NCI-H460 (cell line): ENCODE measurements at regions not wholly inside any gene's neighbourhood (a gene's known extent, or its start where the extent isn't known, plus 50 kb on each side); places are given as distances from the start of the nearest gene placed in this dataset.

Experiments
- DNase-seq: peaks from one replicate; pipeline ENCODE4 v3.0.0-alpha.2; 2016; ENCODE audit warnings: low read depth; ENCODE audit errors: extremely low read depth

DNA sequence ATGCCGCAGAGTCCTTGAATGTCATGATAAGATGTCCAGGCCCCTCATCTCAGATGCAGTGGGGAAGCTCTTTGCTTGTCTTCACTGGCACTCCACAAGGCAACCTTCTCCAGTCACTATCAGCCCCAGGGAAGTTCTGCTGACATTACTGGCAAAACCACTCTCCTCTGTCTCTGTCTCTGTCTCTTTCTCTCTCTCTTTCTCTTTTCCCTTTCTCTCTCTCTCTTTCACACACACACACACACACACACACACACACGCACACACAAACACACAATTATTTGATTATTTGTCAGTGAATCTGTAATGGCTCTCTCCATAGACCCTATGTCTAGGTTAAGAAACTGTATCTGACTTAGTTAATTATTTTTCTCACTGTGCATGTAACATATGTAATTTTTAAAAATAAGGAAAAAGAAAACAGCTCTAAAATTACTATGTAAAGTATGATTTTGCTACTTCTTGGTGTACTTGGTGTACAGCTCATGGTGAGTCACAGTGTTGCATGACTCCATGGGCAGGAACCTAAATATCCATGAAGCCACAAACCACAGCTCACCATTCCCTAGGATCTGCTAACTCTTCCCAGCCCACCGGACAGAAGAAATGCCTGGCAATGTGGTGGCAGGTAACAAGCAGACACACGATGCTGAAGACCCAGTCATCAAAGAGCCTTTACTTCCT, 594.9 kb upstream of the ID2 start:
- peak; percentile 29 for DNase-seq

DNA sequence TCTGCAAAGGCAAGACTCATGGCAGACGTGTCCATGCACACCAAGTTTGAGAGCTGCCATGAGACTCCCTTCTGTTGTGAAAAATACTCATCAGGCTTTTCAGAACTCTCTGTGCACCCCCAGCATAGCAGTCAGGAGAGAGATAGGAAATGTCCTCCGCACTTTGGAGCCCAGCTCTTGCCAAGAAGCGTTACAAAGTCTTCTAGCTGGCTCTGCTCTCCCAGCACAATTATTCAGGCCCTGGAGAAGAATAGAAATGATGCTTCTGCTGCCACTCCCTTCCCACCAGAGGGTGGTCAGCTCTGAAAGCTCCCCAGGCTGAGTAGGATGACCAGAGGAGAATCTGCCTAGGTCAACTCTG, 594.4 kb upstream of the ID2 start:
- no peak for DNase-seq

DNA sequence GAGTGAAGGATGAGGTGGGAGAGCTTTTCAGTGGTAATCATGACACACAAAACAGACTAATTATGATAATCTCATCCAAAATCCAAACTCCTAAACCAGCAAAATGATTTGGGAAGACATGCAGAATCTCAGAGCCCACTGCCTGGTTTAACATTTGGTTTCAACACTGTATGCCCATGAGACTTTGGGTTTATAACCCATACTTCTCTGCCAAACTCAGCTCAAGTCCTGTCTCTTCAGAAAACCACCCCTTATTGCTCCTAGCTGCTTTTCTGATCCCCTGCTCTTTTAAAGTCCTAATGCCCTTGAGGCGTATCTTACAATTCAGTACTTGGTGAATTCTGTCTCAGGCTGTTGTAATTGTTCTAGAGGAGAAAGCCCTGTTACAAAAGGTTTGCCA, 593.0 kb upstream of the ID2 start:
- no peak for DNase-seq

DNA sequence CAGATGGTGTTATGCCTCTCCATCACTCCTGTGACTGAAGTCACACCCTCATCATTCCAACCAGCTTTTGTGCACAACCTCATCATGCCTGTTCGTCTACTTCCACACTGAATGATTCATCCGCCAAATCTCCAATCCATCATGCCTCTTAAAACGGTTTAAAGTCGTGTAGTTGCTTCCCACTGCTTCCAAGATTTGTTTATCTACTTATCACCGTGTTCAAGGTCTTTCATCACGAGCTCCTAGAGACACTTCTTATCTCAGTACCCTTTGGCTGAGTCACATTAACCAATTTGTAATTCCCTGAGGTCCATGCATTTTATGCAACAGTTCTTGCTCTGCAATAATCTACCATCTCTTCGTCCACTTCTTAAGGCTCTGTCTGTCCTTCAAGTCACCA, 592.3 kb upstream of the ID2 start:
- DNase-seq: no peak

DNA sequence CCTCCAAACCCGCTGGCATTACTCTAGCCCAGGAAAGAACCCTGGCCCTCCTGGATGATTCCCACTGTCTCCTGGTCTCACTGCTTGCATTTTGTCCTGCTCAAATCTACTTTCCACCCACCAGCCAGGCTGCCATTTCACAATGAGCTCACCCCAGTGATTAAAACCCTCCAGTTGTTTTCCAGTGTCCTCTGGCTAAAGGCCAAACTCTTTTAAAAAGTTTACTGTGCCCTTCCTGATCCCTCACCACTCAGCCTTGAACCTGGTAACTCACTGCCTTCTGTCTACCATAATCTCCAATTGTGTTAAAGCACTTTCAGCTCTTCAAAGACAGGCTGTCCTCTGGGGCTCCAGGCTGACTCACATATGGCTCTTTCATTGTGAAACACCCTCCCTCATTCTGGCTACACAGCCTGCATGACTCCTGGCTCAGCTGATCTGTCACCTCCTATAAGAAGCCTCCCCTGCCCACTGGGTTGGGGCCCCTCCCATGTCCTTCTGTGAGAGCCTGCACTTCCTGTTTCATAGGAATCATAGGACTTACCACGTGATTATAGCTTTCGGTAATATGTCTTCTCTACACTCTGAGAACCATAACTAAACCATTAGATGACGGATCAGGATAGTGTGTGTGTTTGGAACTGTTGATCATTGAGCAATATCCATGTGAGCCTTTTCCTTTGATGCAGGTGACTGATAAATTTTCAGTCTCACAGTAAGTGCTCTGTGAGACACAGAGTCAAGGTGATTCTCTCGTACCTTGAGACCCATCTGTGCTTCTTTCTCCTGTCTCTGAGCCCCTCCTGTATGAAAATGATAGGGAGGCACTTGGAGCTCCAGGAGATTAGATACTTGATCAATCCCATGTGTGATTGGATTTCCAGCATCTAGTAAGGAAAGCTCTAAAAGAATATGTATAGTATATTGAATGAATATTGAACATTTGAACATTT, 590.8 kb upstream of the ID2 start:
- DNase-seq: peak; percentile 43

DNA sequence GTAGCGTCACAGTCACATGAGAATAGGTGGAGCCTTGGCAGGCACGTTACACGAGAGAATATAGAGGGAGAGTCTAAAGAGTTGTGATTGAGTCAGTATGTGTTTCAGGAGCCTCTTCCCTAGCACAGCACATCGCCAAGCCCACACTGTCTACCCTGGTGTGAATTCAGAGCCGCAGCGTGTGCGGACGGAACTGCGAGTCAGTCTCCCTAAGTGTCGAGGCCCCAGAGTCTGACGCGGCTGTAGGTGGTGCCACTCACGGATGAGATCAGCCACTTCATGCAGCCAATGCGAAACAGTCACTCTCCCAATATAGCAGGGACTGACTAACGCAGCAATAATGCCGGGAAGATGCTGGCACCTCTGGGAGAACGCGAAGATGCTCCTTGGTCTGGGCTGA, 587.3 kb upstream of the ID2 start:
- no peak for DNase-seq

DNA sequence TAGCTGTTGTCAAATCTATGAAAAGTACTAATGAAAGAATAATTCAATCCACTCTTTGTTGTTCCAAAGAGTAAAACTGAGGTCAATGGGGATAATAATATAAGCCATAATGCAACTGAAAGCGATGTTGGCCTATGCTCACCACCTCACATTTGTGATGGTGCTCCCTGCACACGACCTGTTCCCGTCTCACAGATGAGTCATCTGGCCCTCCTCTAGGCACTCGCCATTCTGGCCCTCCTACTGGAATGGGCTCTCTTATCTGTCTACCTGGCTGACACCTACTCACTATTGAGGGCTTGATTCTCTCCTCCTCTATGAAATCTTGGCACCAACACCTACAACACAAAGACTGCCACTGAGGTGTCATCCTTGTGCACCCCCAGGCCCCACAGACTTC, 585.9 kb upstream of the ID2 start:
- DNase-seq: no peak

DNA sequence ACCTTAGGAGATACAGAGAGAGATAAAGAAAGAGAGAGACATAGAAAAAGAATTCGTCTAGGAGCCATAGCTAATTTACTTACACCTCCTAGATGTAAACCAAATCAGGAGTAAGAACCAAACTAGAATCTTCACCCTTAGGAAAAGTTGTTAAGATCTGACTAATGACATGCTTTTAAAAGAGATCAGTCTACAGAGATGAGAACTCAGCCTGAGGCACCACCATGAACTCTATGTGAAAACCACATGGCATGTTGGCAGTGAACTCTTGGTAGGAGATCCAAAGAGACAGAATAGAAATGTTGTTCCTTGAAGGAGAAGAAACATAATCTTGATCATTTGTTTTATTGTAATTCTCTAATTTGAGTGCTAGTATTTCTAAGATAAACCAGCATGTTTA, 585.4 kb upstream of the ID2 start:
- no peak for DNase-seq

DNA sequence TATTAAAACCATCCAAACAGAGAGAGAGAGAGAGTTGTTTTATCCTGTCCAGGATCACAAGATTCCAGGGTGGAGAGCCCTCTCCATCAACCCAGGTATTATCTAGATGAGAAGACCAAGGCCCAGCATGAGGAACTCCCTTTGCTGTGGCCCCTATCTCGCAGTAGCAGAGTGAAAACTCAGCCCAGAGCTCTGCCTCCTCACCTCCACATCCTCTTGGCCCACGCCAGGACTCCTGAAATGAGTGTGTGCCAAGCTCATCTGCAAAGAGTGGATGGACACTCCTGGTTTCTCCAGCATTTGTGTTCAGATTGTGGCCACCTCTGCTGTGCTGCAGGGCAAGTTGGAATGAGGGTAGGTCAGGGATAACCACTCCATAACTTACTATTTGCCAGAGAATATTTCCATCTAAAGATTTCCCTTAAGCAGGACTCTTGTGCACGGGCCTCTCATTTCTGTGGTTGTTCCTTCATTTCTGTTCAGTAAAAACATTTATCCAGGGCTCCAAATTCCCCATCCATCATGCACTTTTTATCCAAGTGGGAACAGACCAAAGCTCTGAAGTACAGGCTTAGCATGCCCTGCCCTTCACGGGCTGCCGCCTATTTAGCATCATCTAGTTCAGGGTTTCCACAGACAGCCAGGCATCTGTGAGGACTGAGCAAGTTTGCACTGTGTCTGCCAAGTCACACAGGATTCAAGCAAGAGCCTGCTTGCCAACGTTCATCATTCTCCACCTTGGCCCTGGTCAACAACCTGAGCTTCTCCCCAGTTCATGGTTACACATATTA, 583.2 kb upstream of the ID2 start:
- DNase-seq: no peak

DNA sequence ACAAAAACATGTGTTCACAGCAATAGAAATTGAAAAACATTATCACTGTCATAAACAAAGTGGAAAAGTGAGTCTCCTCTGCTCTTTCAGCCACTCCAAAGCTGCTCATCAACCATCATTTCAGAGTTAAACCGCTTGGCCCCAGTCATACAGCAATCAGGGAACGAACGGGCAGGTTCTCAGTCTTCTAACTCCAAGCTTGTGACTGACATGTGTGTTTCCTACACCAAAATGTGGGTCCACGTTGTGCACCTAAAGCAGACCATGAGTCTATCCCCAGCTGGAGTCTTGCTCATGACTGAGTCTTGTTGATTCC, 582.6 kb upstream of the ID2 start:
- no peak for DNase-seq

DNA sequence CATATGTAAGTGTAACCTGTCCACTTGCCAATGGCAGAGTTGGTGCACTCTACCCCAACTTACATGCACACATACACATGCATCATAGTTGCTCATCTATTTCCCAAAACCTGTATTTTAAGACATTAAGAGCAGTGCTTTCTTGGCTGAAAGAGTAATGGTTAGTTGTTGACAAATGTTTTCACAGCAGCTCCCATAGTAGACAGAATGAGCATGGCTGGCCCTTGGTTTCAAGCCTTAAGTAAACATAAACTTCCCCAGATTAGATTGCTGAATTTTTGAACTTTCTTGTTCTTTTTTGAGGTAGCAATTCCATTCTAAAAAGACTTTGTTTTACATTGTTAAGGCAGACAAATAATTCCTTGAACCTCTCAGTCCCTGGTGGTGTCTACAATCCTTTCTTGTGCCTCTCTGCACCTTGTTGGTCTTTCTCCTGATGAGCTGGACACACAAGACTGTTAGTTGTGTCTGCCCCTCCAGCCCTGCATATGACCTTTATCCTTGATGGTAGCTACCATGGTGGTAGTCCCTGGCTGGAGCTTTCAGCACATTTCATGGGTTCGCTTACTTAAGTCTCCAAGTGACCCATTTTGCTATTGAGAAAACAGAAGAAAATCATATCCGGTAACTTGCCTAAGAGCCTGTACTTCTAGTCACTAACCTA, 580.1 kb upstream of the ID2 start:
- no peak for DNase-seq

DNA sequence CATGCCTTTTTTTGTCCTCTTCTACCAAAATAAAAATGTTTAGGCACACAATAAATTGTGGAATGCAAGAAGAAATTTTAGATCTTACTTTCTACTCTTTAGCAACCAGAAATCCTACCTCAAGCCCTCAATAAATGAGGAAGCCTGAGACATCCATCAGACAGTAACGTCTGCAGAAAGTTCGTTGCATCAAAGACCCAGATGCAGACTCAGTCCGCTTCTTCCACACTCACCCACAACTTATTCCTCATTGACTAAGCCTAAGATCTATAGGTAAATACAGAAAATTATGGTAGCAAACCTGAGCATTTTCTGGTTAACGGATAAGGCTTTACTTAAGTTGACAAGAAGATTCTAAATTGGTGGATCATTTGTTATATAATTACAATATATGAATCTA, 579.4 kb upstream of the ID2 start:
- no peak for DNase-seq

DNA sequence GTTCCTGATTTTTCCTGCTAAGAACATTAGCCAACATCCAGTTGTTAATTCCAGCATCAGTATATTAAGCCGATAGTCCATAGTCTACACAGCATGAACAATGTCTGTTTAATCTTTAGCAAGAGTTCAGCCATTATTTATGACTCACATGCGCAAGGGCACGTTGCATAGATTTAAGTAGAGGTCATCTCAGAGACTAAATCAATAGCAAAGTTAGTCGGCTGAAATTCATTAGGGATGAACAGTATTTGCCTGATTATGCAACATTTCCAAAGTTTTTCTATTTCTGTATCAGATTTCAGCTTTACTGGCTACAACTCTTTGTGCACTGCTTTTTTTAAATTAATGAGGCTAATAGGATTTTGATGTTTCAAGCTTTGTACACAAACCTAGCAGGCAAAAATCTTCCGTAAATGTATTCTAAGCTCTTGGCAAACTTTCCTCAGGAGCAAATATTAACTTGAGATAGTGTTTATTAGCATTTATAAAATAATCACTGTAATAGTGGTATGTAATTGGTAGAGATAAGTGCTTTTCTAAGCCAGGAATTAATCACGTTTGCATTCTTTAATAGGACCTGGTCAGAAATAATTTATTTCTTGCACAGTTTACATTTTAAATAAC, 578.7 kb upstream of the ID2 start:
- no peak for DNase-seq

DNA sequence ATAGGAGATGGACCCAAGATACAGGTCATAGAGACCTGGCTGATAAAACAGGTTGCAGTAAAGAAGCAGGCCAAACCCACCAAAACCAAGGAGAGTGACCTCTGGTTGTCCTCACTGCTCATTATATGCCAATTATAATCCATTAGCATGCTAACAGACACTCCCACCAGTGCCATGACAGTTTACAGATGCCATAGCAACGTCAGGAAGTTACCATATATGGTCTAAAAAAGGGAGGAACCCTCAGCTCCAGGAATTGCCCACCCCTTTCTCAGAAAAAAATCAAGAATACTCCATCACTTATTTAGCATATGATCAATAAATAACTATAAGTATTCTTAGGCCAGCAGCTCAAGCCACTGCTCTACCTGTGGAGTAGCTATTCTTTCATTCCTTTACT, 574.7 kb upstream of the ID2 start:
- no peak for DNase-seq

DNA sequence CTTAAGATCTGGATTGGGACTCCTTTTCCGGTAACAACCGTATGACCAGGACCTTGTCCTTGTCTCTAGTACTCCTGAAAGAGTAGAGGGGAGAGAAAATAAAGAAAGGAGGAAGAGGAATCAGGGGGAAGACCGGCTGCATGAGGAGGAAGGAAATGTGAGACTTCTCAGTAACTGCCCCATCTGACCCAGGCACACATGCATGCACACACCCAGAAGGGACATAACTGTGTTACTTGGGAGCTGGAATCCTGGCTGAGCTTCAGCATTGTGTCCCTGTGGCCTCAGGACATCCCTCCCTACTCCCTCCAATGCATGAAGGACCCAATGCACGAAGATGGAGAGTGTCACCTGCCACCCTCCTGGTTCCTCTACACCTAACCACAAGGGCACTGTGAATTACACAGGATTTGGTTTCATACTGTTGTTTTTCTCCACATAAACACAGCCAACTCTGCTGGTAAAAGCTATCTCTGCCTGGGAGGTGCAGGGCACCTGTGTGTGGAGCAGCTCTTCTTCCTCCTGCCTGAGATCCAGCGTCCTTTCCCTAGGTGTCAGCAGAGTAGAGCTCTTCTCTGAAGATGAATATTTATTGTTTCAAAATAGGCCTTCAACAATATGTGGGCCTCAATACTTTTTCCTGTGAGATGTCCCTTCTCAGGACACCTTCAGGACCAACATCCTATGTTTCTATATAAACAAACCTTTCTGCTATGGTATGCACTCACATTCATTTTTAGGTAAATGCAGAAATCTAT, 574.1 kb upstream of the ID2 start:
- no peak for DNase-seq

DNA sequence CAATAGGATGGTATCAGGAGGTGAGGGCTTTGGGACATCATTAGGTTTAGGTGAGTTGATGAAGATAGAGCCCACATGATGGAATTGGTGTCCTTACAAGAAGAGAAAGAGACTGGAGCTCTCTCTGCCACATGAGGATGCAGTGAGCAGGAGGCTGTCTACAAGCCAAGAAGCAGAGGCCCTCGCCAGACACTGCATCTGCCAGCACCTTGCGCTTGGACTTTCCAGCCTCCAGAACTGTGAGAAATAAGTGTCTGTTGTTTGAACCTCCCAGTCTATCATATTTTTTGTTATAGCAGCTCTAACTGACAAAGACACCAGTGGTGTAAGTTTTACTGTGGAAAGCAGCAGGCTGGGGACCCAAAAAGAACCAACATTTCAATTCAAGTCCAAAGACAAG, 571.1 kb upstream of the ID2 start:
- no peak for DNase-seq

DNA sequence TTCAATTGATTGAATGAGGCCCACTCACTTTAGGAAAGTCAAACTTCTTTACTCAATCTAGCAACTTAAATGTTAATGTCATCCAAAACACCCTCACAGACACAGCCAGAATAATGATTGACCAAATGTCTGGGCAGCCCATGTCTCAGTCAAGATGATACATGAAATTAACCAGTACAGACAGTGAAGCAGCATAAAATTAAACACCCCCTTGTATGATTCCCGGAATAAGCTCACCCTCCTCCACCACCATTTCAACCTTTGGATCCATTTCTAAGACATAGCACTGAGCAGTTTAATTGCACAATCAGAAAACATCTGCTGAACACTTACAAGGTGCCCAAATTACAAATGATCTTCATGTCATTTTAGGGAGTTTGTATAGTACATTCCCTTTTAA, 570.7 kb upstream of the ID2 start:
- DNase-seq: no peak

DNA sequence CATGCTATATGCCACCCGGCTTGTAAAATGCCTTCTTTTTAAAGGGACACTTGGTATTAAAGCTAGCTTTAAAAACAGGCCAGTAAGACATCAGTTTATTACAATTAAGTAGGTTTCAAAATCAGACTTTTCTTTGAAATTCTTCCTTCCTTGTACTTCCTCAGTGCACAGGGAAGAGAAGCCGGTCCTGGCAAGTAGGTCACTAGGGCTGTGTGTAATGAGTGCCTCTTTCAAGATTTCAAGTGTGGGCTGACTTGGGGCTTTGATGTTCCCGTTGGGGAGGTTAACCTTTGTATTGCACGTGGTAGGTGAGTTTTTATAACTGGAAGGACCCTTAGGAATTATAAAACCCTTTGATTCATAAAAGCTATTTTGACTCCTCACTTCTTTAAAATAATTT, 566.4 kb upstream of the ID2 start:
- DNase-seq: no peak

DNA sequence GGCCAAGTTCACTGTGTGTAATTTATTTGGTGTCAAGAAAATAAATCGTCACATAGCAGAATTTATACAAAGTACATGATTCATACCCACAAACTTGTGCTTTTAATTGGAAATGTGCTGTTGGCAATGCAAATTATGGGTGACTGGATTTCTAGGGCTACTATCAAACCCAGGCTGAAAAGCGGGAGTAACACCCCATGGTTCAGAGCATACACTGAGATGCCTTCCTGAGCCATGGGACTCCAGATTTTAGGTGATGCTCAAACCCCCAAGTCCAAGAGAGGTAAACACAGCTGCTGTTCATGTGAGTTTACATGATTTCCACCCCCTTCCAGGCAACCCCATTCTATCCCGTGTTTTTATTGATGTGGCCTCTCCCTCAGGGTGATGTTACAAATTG, 565.9 kb upstream of the ID2 start:
- DNase-seq: no peak

DNA sequence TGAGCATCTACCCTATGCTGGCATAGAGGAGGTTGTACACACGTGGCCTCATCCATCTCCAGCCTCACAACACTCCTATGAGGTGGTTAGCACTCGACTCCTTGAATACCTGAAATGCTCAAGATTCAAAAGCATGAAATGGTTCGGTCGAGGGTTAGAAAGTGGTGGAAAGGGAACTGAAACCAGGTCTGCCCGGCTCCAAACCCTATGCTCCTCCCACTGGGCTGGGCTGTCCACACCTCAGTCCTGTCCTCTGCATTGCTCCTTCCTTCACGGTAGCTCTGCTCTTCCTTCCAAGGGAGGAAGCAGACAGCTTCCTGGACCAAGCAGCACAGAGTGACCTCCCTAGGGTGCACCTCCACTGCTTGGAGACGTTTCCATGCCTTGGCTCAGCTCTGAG, 565.2 kb upstream of the ID2 start:
- DNase-seq: no peak
